Stimulated activated CD4-positive, alpha-beta T cell treated with anti-CD3 and anti-CD28 coated beads, Interleukin-4, amount 100 ng/mL, for 24 hours (primary cell): ENCODE measurements at regions not wholly inside any gene's neighbourhood (a gene's known extent, or its start where the extent isn't known, plus 50 kb on each side); places are given as distances from the start of the nearest gene placed in this dataset.

ENCODE experiments used
- DNase-seq: peaks from one replicate; pipeline ENCODE4 v3.0.0-alpha.2; 2020

DNA sequence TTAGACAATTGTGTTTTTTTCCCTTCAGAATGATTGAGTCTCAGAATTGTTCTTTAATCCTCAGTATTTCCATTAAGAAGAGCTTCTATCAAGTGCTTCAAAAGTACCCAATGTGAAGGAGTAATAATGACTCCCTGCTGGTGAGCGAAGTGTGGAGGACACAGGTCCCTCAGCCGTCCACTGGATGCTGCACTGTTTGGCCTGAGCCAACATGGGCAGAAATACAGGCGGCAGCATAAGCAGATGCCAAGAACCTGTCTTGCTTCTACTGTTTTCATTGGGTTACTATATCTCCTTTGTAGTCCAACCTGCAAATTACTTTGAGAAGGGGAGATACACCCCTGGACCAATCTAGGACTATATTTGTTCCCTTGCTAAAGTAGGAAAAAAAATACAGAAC is 55.3 kb upstream of the DPH5 start:
- DNase-seq, result no peak

DNA sequence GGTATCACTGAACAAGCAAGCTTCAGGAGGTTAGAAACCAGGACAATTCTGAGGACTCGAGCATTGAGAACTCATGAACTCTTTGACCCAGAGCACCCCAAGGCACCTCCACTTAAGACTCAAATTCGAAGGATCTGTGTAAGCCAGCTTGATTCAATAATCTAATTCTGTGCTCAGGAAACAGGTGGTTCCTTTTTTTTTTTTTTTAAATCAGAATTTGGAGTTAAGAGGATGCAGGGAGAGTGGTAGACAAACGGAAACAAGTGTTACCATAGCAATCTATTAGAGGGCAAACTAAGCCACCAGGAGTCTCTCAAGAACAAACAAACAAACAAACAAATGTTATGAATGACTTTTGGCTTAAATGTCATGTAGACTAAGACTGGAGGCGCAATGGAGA is 53.8 kb upstream of the DPH5 start:
- DNase-seq, result no peak

DNA sequence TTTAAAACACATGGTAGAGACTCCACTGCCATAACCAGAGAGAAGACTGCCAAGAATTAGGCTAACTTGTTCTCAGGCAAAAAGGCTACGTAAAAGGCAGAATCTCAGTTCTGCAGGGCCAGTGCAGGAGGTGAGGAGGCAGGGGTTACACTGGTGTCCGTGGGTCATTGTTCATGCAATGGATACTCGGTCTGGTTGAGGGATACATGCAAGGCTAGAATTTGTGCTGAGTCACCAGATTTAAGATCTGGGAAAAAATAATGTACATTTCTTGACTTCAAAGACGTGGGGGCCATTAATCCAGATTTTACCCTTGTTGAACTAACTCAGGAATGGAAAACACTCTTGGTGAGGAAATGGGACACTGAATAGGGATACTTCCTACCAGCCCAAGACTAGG is 52.3 kb upstream of the DPH5 start:
- no peak for DNase-seq

DNA sequence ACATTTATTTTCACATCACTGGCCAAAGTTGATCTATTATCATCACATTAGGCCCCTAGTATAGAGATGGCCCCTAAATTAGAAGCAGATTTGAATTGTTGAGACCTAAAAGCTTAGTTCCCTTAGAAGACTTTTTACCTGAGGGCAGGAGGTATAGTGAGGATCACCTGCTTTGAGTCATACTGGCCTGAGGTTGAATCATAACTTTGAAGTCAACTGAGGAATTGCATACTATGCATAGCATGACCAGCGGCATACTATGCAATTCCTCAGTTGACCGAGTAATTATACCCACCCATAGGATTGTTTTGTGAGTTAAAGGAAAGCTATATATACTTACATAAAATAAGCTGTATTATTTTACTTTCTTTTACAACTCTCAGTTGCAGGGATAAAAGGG is 50.3 kb upstream of the DPH5 start:
- no peak for DNase-seq
